ENCODE measurements at regions not wholly inside any gene's neighbourhood (a gene's known extent, or its start where the extent isn't known, plus 50 kb on each side); places are given as distances from the start of the nearest gene placed in this dataset.

DNA sequence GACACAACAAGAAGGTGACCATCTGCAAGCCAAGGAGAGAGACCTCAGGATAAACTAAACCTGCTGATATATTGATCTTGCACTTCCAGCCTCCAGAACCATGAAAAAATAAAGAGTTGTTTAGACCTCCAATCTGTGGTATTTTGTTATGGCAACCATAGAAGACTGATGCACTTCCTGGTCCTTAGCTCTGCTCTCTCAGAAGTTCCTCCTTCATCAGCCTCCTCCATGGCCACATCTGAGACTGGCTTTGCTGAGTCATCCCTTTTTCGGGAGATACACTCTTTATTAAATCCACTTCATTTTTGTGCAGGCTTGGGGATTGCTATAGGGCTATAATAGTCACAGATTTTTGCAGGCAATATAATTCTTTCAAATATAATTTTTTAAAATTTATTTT is 89.6 kb upstream of the ATF7IP start (continued):
- no peak for TF ChIP-seq SP1 (CRISPR knock-in tag; conservative IDR thresholded peaks at IDR 0.05)
- no peak for TF ChIP-seq CTCF (IDR thresholded peaks at IDR 0.05)
- TF ChIP-seq ELF4 (CRISPR knock-in tag; IDR thresholded peaks at IDR 0.05; ENCODE audit: low read depth), result no peak

- H3K4me3 Mint-ChIP-seq, result no peak overlapping the region
Observed at GRCh38 chr12:14278294-14278953, 87.1 kb upstream of the ATF7IP start.

More at GRCh38 chr12:14278294-14278953, 87.1 kb upstream of the ATF7IP start:
- POLR2A ChIA-PET, result no interaction called here
- TF ChIP-seq ZNF416 (CRISPR knock-in tag; IDR thresholded peaks at IDR 0.05), result no peak
- no peak for TF ChIP-seq ELF4 (CRISPR knock-in tag; IDR thresholded peaks at IDR 0.05; ENCODE audit: low read depth)
- no peak for TF ChIP-seq NFE2L1 (CRISPR knock-in tag; IDR thresholded peaks at IDR 0.05)
- no peak for TF ChIP-seq SMAD4 (CRISPR knock-in tag; IDR thresholded peaks at IDR 0.05)
- TF ChIP-seq ARID4B (CRISPR knock-in tag; IDR thresholded peaks at IDR 0.05; ENCODE audit: borderline replicate concordance), result no peak
- no peak for TF ChIP-seq NR1H2 (CRISPR knock-in tag; IDR thresholded peaks at IDR 0.05)
- TF ChIP-seq ZNF425 (CRISPR knock-in tag; conservative IDR thresholded peaks at IDR 0.05), result no peak
- TF ChIP-seq NFATC4 (CRISPR knock-in tag; IDR thresholded peaks at IDR 0.05), result no peak
- TF ChIP-seq, protein P1, sequence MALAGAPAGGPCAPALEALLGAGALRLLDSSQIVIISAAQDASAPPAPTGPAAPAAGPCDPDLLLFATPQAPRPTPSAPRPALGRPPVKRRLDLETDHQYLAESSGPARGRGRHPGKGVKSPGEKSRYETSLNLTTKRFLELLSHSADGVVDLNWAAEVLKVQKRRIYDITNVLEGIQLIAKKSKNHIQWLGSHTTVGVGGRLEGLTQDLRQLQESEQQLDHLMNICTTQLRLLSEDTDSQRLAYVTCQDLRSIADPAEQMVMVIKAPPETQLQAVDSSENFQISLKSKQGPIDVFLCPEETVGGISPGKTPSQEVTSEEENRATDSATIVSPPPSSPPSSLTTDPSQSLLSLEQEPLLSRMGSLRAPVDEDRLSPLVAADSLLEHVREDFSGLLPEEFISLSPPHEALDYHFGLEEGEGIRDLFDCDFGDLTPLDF (CRISPR knock-in tag; IDR thresholded peaks at IDR 0.05), result no peak
- TF ChIP-seq ZNF532 (CRISPR knock-in tag; IDR thresholded peaks at IDR 0.05; ENCODE audit: borderline replicate concordance), result no peak
- TF ChIP-seq IRF1 (CRISPR knock-in tag; IDR thresholded peaks at IDR 0.05), result no peak
- no peak for TF ChIP-seq ZNF317 (CRISPR knock-in tag; IDR thresholded peaks at IDR 0.05; ENCODE audit: borderline replicate concordance, low read depth)
- TF ChIP-seq JUN (CRISPR knock-in tag; IDR thresholded peaks at IDR 0.05), result no peak
- TF ChIP-seq CTCF (IDR thresholded peaks at IDR 0.05), result no peak
- H3K4me1 Mint-ChIP-seq, result peaks cover 13% of the 10 kb centered on the region
- H3K27me3 Mint-ChIP-seq (ENCODE audit: low read depth), result peaks cover 43% of the 10 kb centered on the region
- DNase-seq (ENCODE audit: low spot score) (no peak), ATAC-seq (no peak)
- H3K9me3 Mint-ChIP-seq, result peaks cover 13% of the 10 kb centered on the region
- CTCF ChIA-PET, result interaction anchor here (0.7 to 1.0 kb wide), 2 partner anchors 24 to 1067 kb away, joined by 3 read pairs; no protein-coding TSS in a partner anchor
- peaks cover 7% of the 10 kb centered on the region for H3K36me3 Mint-ChIP-seq
- no peak overlapping the region for H3K27ac Mint-ChIP-seq
